GM12878 (cell line): ENCODE measurements at regions not wholly inside any gene's neighbourhood (a gene's known extent, or its start where the extent isn't known, plus 50 kb on each side); places are given as distances from the start of the nearest gene placed in this dataset.

Experiments used
- ATAC-seq: fragments of 200-7000 bp; cut with Tn5 transposase; 3 replicates; pipeline ENCODE4 v1.9.1; 2020; ENCODE audit warnings: mild to moderate bottlenecking, moderate library complexity
- BruUV-seq: library from RNA; stranded (reverse); fragments of 400-500 nt; replicated peaks from 2 replicates; lab custom pipeline; 2021; lab: Mats Ljungman, UMichigan
- CTCF ChIA-PET: fragments of 300-600 bp; sonication (Branson Sonifier 250); formaldehyde crosslinking; extraction: SDS; loops from one replicate; lab custom pipeline; 2021; ENCODE audit warnings: inconsistent platforms; lab: Yijun Ruan, JAX
- POLR2A ChIA-PET: fragments of 350-600 bp; formaldehyde crosslinking; extraction: SDS; loops from one replicate; lab custom pipeline; 2021; ENCODE audit warnings: inconsistent platforms; lab: Charles Lee
- RAD21 ChIA-PET: fragments of 300-600 bp; sonication (Branson Sonifier 250); formaldehyde crosslinking; loops from one replicate; lab custom pipeline; 2023; ENCODE audit warnings: antibody characterized with exemption; ENCODE audit not compliant: unreplicated experiment; lab: Charles Lee
- SMC1A ChIA-PET: fragments of 300-600 bp; sonication (Branson Sonifier 250); formaldehyde crosslinking; loops from one replicate; lab custom pipeline; 2023; ENCODE audit not compliant: unreplicated experiment, uncharacterized antibody; lab: Charles Lee
- DNase-seq: peaks from one replicate; pipeline ENCODE4 v3.0.0-alpha.2; 2011; ENCODE audit warnings: low read depth, low spot score
- FAIRE-seq: peaks from 3 replicates; lab custom pipeline; 2011; peaks lifted over from hg19 to GRCh38; lab: Jason Lieb, UNC
- H2AFZ ChIP-seq: 2 replicates; pipeline ENCODE4 v1.6.0; 2011; ENCODE audit warnings: low read depth, low read length, control low read depth; ENCODE audit not compliant: control insufficient read depth
- H3K27ac ChIP-seq: 2 replicates; pipeline ENCODE4 v1.5.1; 2011; ENCODE audit warnings: control low read depth; ENCODE audit not compliant: control insufficient read depth, insufficient read depth
- H3K27me3 ChIP-seq, 2 experiments: replicated peaks in 1 of 2; 2 replicates each; pipeline versions ENCODE4 v1.6.0 to v1.6.1; 2011; ENCODE audit warnings: low read length in 1 of 2; ENCODE audit not compliant: control insufficient read depth in 2 of 2, insufficient read depth in 2 of 2
- H3K36me3 ChIP-seq, 2 experiments: 2 replicates each; pipeline ENCODE4 v1.5.1; 2011; ENCODE audit warnings: low read length in 1 of 2; ENCODE audit not compliant: control insufficient read depth in 2 of 2, insufficient read depth in 2 of 2
- H3K4me1 ChIP-seq: 2 replicates; pipeline ENCODE4 v1.6.1; 2011; ENCODE audit warnings: mild to moderate bottlenecking, low read length, moderate library complexity, mixed read lengths; ENCODE audit not compliant: control insufficient read depth, insufficient read depth
- H3K4me2 ChIP-seq: 2 replicates; pipeline ENCODE4 v1.6.0; 2011; ENCODE audit warnings: control low read depth; ENCODE audit not compliant: control insufficient read depth, insufficient read depth
- H3K4me3 ChIP-seq: fragments of 200-600 bp; sonication (generic); 2 replicates; pipeline ENCODE4 v1.5.1; 2016
- H3K79me2 ChIP-seq: 2 replicates; pipeline ENCODE4 v1.6.0; 2011; ENCODE audit warnings: low read length; ENCODE audit not compliant: control insufficient read depth, insufficient read depth
- H3K9ac ChIP-seq: 2 replicates; pipeline ENCODE4 v1.8.0; 2011; ENCODE audit warnings: low read length, control low read depth, mixed read lengths; ENCODE audit not compliant: control insufficient read depth, insufficient read depth
- H3K9me3 ChIP-seq: replicated peaks from 3 replicates; pipeline ENCODE4 v1.5.1; 2011; ENCODE audit warnings: mild to moderate bottlenecking, low read length; ENCODE audit not compliant: control insufficient read depth, insufficient read depth
- H4K20me1 ChIP-seq: 2 replicates; pipeline ENCODE4 v1.6.0; 2011; ENCODE audit not compliant: control insufficient read depth, insufficient read depth
- CEBPZ ChIP-seq: fragments of 150-350 bp; IDR thresholded peaks from 2 replicates; pipeline ENCODE4 v1.6.1; 2016; ENCODE audit warnings: low read depth, low read length
- DPF2 ChIP-seq: fragments of 450-650 bp; IDR thresholded peaks from 2 replicates; pipeline ENCODE4 v1.6.1; 2017; ENCODE audit warnings: mild to moderate bottlenecking
- E2F4 ChIP-seq: IDR thresholded peaks from 2 replicates; pipeline ENCODE4 v1.6.1; 2012; ENCODE audit warnings: low read depth, low read length, improper control_type of control experiment
- NBN ChIP-seq: fragments of 450-650 bp; IDR thresholded peaks from 2 replicates; pipeline ENCODE4 v1.6.1; 2016
- PAX8 ChIP-seq: fragments of 450-650 bp; IDR thresholded peaks from 2 replicates; pipeline ENCODE4 v1.6.1; 2017; ENCODE audit warnings: mild to moderate bottlenecking, moderate library complexity
- YY1 ChIP-seq: IDR thresholded peaks from 2 replicates; pipeline ENCODE4 v1.6.1; 2011; ENCODE audit warnings: low read depth, mild to moderate bottlenecking, low read length
- ZBED1 ChIP-seq: IDR thresholded peaks from 2 replicates; pipeline ENCODE4 v1.6.1; 2016; ENCODE audit warnings: borderline replicate concordance
- ZNF384 ChIP-seq: IDR thresholded peaks from 2 replicates; pipeline ENCODE4 v1.6.1; 2012; ENCODE audit warnings: low read depth, mild to moderate bottlenecking, low read length, improper control_type of control experiment, borderline replicate concordance
- ZSCAN29 ChIP-seq: fragments of 450-650 bp; IDR thresholded peaks from 2 replicates; pipeline ENCODE4 v1.6.1; 2017; ENCODE audit warnings: mild to moderate bottlenecking, moderate library complexity
- WGBS: methylation state at CpG from one replicate; pipeline ENCODE4 v1.1.6; 2016; ENCODE audit warnings: low lambda C conversion rate; ENCODE audit not compliant: insufficient replicate concordance, insufficient coverage; ENCODE audit errors: missing lambda C conversion rate; 5-methylcytosine and 5-hydroxymethylcytosine counted together
- in situ Hi-C: fragments of 300-500 bp; cut with MboI; formaldehyde crosslinking; loops from 9 replicates; pipeline ENCODE4 v1.14.3; 2018; ENCODE audit warnings: mixed read lengths
- intact Hi-C: fragments of 100-400 bp; cut with micrococcal nuclease; formaldehyde crosslinking; loops from one replicate; pipeline ENCODE4 v1.14.2; 2022; ENCODE audit not compliant: unreplicated experiment

- in situ Hi-C loops, result no loop called here
- no peak overlapping the region for H3K4me2 ChIP-seq
- H3K9me3 ChIP-seq, result no peaks in the 10 kb centered on the region
- H3K9ac ChIP-seq, result no peak overlapping the region
- POLR2A ChIA-PET, result interaction anchor here (1.0 kb wide), 1 partner anchor 16 kb away, joined by 3 read pairs; no protein-coding TSS in a partner anchor
- H3K36me3 ChIP-seq, result no peaks in the 10 kb centered on the region
- no peak overlapping the region for H3K4me3 ChIP-seq
- FAIRE-seq (no peak), ATAC-seq (no peak), DNase-seq (no peak)
- no peaks in the 10 kb centered on the region for H3K4me1 ChIP-seq
- 40% methylated on average over 25 of the region's 27 CpGs for WGBS
- TF ChIP-seq ZNF384 (no peak), PAX8 (no peak)
- H3K27me3 ChIP-seq, result no peaks in the 10 kb centered on the region; a peak in 3 of 4 replicates
- H3K27ac ChIP-seq, result no peak overlapping the region
- SMC1A ChIA-PET, result no interaction called here
- H2AFZ ChIP-seq, result no peak overlapping the region
- intact Hi-C loops, result no loop called here
- no peaks in the 10 kb centered on the region for H3K79me2 ChIP-seq
- no TSS peak for BruUV-seq
- no peaks in the 10 kb centered on the region for H4K20me1 ChIP-seq
- RAD21 ChIA-PET, result no interaction called here
- CTCF ChIA-PET, result no interaction called here
Observed at GRCh38 chr2:128370468-128371247, 52.0 kb upstream of the HS6ST1 start.

GRCh38 chr2:128371248-128371630 is 52.6 kb upstream of the HS6ST1 start:
- ChIA-PET POLR2A (interaction anchor here (1.0 kb wide), 1 partner anchor 16 kb away, joined by 3 read pairs; no protein-coding TSS in a partner anchor), CTCF (no interaction called here), SMC1A (no interaction called here), RAD21 (no interaction called here)
- intact Hi-C loops, result no loop called here
- no peak overlapping the region for H3K4me3 ChIP-seq
- DNase-seq, result no peak
- H3K4me1 ChIP-seq, result no peaks in the 10 kb centered on the region
- no TSS peak for BruUV-seq
- no peak overlapping the region for H3K9ac ChIP-seq
- no peak overlapping the region for H3K4me2 ChIP-seq
- H2AFZ ChIP-seq, result no peak overlapping the region
- 37% methylated on average over 8 of the region's 8 CpGs for WGBS
- ATAC-seq, result no peak
- no peak for FAIRE-seq
- H3K27me3 ChIP-seq, result peaks cover 0 to under 1% of the 10 kb centered on the region in 2 experiments; a peak in 3 of 4 replicates
- H3K79me2 ChIP-seq, result no peaks in the 10 kb centered on the region
- no peaks in the 10 kb centered on the region for H3K36me3 ChIP-seq
- no peaks in the 10 kb centered on the region for H3K9me3 ChIP-seq
- in situ Hi-C loops, result no loop called here
- no peaks in the 10 kb centered on the region for H4K20me1 ChIP-seq
- no peak overlapping the region for H3K27ac ChIP-seq
- TF ChIP-seq NBN (no peak), ZBED1 (no peak), ZSCAN29 (no peak), DPF2 (no peak), CEBPZ (no peak), E2F4 (no peak), YY1 (no peak)
